HG03108 (cell line): ENCODE measurements at regions not wholly inside any gene's neighbourhood (a gene's known extent, or its start where the extent isn't known, plus 50 kb on each side); places are given as distances from the start of the nearest gene placed in this dataset.

ENCODE experiments used
- ATAC-seq: cut with Tn5 transposase; IDR thresholded peaks from one replicate; pipeline ENCODE4 v1.9.1; 2021; ENCODE audit warnings: moderate library complexity; ENCODE audit not compliant: unreplicated experiment

DNA sequence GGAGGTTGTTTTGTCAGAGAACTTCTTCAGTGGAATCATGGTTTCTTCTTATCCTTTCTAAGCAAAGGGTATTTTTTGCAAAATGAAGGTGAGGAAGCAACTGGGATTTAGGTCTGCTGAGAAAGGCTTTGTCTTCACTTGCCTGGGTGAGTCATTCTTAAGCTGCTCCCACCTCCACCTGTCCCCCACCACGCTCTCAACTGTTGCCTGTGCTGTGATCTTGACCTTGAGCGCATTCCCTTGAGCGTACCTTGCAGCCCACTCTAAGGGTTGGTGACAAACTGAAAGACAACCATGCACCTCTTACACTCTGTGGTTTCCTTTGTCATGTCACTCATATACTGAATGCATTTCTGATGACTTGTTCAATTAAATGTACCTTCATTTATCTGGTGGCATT is 641.1 kb downstream of the RNF144B start:
- ATAC-seq: no peak

DNA sequence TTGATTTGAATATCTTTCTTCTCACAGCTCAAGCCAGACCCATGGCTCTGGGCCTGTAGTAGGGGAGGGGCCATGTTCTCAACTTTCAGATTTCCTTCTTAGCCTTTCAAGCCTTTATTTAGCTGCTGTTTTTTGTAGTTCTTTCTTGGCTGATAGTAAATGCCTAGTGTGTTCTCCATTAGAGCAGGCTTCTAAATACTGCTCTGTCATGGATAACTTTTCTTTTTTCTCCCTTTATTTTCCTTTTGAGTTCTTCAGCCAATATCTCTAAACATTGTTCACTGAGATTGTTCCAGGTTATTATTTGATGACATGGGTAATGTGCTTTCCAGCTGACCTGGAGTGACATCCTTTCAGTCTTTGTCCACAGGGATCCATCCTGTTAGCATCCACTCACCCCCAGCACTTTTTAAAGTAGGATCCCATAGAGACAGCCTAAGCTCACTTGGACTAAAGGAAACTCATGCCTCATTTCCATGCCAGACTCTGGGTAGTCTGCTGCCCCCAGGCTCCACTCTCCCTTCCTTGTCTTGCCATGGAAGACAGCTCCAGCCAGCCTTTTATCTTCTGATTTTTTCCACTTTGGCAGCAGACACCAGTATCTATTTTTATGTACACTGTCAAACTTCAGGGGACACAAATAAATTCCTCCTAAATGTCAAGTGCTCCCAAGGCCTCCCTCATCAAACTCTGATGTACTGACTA is 645.6 kb downstream of the RNF144B start:
- no peak for ATAC-seq

DNA sequence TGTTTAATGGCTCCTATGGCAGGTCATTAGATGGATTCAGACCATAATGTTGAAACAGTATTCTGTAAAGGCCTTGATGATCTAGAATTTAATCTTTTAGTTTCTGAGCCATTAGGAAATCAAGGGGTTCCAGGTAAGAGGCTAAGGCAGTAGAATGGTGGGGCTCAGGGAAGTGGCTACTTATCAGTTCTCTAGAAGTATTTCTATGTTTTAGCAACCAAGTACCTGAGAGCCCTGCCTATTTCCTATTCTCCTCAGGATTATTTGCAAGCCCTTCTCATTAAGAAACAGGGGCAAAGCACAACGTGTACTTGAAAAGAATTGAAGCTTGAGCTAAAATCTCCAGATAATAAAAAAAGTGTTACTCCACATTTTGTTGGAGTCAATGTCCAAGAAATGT is 646.5 kb downstream of the RNF144B start:
- no peak for ATAC-seq

DNA sequence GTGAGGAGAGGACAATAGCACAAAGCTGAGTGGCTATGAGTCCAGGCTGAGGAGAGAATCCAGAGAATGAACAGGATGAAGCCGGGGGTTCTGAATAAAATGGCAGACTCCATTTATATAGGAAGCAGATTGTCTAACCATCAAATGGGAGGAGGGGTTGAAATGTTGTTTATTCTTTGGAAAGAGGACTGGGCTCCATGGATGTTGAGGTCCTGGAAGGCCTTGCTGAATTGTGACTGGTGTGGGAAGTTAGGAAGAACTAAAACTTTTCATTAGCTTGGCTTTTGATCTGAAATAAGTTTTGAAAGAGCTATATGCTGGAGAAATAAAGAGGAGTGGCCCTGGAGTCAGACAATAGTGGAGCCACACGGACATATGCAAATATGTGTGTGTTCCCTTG is 647.8 kb downstream of the RNF144B start:
- ATAC-seq: no peak

DNA sequence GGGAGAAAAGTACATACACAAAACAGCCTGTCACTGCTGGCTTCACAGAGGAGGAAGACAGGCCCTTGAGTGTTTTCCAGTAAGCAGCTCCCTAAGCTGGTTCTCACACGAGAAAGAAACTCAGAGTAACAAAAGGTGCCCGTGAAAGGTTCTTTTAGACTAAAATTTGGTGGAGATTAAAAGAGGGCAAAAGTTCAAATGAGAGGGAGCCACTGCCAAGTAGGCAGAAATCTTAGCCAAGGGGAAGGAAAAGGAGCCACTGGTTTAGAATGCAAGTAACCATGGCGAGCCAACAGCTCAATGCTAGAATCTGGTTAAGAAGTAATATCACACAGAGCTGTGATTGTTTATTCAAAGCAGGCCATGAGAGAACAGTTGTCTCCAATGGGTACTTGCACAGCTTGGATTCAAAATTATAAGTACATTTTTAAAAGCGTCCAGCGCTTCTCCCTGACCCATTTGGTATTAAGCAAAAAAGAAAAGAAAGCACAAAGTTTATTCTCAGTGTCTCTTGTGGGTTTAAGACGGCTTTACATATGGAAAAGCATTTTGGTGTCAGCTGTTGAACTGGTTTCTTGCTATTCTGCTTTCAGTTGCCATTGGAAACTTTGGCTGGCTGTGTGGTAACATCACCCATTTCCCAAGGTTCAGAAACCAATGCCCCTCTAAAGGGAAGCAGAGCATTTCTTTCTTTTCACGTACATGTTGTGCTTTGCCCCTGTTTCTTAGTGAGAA is 648.5 kb downstream of the RNF144B start:
- ATAC-seq: no peak

DNA sequence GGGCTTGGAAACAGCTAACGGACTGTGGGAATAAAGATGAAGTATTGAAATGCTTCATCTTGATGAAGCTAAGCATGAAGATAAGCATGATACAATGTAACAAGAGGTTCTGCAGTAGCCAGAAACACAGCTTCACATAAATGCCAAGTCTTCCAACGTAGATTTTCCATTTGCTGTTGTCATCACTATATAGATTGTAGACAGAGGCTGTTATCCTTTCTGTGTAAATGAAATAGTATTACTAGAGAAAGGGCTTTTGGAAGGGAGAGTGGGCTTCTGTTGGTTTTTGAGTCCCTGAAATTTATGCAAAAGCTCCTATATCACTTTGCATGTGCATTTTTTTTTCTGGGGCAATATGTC is 649.0 kb downstream of the RNF144B start:
- no peak for ATAC-seq

DNA sequence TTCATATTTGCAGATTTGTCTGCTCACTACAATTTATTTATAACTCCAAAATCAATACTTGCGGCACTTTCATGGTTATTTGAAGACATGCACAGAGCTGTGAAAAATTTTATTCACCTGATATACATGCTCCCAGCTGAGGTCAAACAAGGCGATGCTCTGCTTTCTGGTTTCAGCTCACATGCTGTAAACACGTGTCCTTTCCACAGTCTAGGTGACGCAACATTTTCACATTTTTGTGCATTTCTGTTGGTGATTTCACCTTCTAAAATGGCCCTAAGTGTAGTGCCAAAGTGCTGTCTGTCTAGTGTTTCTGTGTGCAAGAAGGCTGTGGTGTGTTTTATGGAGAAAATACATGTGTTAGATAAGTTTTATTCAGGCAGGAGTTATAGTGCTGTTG is 650.5 kb downstream of the RNF144B start:
- no peak for ATAC-seq

DNA sequence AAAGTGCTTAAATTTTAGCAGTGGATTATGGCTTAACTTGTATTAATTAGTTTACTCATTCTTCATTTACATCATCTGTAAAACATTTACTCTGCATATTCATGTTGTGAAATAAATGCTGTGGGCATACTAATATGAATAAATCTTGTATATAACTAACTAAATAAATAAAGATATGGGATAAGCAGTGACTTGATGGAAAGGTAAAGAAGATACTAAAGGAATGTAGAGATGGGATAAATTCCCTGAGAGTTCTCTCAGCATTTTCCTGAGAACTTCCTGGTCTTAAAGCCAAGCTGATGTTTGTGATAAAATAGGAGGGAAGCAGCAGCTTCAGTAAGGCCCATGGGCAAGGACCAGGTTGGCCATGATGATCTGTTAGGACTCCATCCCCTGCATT is 652.1 kb downstream of the RNF144B start:
- no peak for ATAC-seq

DNA sequence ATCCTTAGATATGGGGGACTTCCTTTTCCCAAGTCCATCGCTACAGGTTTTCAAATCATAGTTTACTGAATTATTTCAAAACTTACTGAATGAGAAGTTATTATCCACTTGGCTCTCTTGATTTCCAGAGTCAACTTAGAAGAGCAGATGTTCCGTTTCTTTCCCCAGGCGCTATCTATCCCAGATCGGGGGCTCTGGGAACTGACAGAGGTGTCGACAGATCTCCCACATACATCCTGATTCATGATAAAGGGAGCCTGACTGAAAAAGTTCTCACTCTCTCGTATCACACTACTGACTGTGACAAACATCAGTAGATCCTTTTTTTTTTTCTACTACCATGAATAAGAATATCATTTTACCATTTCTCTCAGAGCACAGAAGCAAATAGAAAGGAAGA is 654.8 kb downstream of the RNF144B start:
- ATAC-seq: no peak

DNA sequence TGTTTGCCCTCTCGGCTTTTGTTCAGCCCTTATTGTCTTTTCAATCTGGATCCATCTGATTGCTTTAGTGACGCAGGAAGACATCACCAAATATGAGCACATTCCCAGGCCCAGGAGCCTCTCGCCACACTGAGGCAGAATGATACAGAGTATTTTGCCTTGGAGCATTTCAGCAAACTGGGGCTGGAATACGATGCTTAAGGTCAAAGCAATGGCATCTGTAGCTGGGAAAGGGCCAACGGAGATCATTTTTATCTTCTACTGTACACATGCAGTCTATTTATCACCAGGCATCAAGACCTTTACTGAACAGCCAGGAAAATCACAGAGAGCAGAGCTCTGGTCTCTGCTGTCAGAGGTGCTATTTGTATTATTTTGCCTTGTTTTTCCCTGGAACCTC is 655.3 kb downstream of the RNF144B start:
- no peak for ATAC-seq

DNA sequence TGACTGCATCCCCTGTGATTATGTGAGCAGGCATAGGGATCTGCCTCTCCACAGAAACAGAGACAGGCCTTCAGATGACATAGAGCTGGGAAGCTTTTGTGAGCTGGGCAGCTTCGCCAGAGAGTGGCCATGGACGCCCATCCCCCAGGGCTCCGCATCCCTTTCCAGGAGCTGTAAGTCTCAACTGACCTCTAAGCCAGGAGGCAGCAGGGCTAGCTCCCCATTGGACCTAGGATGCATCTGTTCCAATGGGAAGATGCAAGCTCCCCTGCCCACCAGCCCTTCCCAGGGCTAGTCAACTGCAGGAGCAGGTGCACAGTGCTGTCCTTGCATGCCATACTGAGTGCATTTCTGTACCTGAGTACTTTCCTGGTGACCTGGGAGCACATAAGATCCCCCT is 663.6 kb downstream of the RNF144B start:
- ATAC-seq: no peak

DNA sequence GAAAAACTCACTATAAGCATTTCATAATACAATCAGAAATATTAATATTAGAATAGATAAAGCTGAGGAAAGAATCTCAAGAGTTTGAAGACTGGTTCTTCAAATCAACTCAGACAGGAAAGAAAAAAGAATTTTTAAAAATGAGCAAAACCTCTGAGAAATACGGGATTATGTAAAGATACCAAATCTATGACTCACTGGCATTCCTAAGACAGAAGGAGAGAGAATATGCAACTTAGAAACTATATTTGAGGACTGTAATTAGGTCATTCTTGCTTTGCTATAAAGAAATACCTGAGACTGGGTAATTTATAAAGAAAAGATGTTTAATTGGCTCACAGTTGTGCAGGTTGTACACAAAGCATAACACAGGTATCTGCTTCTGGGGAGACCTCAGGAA is 665.1 kb downstream of the RNF144B start:
- ATAC-seq: no peak

DNA sequence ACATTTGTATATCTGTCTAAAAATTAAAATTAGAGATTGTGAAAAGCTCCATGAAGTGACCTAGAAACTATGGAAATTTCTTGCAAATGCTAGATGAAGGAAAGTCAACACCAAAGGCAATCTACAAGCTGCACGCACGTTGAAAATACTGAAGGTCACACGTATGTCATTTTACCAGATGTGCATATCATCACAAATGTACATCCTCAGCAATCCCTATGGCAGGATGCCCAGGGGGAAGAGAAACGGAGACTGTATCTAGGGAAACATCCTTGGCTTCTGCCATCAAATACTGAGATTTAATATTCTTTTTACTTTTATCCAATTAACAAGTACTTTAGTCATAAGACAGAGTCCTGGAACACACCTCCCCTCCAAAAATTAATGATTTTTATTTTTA is 672.0 kb downstream of the RNF144B start:
- ATAC-seq: no peak

DNA sequence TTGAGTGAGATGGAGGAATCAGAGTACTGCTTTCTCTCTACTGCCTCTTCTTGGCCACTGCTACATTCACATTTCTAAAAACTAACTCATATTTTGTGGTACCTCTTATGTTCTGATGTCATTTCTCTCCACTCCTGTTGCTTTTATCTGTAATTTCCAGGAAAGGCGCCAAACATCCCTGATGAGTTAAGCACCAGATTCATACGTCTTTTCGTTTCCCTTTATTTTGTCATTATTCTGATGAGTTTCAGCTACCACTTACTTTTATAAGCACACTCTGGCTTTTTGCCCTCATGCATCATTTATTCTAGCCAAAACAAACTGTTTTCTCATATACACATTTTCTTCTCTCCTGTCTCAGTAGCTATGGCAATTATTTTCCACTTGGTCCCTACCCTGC is 680.0 kb downstream of the RNF144B start:
- no peak for ATAC-seq

DNA sequence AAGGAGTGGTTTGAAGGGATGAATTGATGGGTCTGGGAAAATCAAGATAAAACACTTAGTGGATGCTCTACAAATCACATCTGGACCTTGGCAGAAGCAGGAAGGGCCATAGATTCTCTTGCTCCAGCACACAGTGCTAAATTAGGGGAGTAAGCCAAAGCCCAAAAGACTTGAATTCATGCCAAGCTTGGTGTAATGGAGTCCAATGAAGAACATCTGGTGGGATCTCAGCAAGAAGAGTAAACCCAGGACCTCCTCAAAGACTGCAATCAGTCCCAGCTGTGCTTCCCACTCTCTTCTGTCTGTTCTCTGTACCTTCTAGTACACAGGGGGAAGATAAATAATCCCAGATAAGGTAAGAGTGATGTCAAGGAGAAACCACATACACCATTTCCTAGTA is 683.4 kb downstream of the RNF144B start:
- no peak for ATAC-seq

DNA sequence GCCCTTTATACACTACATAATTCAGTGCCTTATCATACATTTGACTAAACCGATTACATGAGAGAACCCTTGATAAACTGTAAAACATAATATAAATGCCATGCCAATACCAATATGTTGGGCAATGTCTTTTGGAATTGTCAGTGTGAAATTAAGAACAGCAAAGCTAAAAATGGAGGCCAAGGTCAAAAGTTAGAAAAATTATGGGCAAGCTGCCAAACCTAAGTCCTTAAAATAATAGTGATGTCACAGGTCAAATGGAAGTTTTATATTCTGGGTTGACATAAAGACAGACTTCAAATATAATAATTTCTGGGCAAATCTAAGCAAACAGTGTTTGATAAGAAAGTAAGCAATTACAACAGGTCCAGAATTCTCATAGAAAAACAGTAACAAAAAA is 696.7 kb downstream of the RNF144B start:
- ATAC-seq: no peak

DNA sequence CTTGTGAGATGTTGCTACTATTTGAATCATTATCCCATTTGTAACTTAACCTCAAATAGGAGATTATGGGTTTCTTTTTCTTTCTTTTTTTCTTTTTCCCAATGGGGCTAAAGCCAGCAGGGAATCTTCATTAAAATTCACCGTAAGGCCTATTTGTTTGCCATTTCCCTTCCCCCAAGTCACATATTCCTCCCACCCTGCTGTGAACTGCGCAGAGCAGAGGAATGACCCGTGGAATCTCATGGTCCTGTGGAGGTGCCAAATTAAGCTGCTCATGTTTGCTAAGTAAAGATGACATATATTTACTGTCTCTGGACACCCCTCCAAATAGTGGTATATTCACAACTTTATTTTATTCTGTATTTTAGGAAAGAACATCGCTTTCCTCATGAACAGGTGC is 699.3 kb downstream of the RNF144B start:
- no peak for ATAC-seq

DNA sequence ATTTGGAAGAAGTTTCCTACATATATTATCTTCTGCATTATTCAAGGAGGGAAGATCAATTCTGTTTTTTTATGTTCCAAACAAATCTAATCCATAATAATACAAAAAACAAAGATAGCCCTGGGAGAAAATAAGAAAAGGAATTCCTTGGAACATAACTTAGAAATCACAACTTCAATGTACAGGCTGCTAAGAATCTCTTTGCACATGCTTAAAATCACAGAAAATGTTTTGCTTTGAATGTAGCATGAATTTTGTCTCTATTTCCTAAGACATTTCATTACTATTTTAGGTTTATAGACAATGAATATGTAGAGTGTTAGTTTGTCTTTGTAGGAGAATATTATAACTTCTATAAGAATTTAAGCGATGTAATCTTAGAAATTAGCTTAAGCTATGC is 700.1 kb downstream of the RNF144B start:
- no peak for ATAC-seq

DNA sequence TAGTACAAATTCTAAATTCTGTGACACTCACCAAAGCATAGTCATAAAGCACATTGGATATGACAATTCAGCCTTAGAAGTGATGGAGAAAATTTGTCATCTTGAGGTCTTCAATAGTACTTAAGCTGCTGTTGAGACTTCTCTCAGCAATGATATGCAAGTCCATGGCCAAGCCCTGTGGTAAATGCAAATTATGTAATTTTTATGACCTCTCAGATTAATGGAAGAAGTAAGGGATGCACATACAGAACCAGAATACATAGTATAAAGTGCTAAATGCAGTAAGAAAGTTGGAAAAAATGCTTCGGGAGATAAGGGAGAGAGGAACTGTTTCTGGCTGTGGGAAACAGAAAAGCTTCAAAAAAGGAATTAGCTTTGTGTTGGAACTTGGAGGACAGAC is 700.7 kb downstream of the RNF144B start:
- no peak for ATAC-seq

DNA sequence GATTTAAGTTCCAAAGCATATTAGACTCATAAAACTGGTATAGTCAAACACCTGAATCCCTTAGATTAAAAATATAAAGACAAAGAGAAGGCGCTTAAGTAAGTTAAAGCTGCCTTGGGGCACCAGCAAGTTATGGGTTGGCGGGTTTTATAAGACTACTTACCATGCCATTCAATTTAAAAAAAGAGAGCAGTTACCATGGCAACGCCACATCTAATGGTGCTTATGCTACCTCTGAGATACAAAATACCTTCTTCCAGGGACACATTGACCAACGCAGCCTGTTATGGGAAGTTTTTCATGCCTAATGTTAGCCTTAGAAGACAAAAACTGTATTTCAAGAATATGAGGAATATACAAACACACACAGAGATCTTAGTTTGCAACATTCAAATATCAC is 713.6 kb downstream of the RNF144B start:
- no peak for ATAC-seq

DNA sequence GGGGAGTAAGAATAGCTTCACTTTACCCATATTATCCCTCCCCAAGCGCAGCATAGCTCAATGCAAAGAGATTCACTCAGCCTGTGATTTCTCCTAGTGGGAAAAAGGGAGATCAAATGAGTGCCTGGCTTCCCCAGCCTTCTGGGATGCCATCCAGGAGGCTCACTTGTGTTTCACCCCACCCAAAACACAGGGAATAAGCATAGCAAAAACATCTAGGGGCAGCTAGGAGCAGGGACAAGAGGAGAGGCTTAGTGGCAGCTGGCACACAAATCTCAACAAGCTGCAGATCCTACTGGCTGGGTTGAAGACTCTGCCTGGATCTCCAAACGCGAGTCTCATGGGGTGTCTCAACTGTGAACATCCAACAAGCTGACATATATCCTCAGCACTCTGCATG is 715.8 kb downstream of the RNF144B start:
- ATAC-seq: no peak

DNA sequence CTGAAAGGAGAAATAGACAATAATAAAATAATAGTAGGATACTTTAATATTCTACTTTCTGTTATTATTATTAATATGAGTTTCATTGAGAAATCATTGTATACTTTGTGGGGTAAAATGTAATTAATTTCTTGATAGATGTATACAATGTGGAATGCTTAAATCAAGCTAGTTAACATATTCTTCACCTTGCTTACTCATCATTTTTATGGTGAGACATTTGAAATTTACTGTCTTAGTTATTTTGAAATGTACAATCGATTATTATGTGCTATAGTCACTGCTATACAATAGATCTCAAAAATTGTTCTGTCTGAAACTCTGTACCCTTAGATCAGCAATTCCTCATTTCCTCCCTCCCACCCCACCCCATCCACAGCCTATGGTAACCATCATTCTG is 720.3 kb downstream of the RNF144B start:
- no peak for ATAC-seq

DNA sequence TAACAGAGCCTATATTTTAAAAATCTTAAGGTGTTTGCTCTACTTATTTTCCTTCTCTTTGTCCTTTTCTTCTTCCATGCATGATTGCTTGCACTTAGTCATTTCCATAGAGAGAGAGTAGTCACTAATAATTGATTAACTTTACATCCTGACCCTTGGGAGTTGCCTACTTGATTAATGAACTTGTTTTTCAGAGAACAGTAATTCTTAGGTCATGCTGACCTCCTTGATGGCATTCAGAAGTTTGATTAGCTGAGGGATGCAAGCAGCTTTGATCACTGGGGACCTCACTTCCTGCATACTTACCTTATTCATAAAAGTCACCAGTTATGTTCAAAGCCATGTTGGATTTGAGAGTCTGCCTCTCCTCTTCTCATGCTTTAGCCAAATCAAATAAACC is 715.6 kb upstream of the ID4 start:
- no peak for ATAC-seq
